Upper lobe of left lung (tissue), 4 donors: ENCODE measurements at regions not wholly inside any gene's neighbourhood (a gene's known extent, or its start where the extent isn't known, plus 50 kb on each side); places are given as distances from the start of the nearest gene placed in this dataset.

ENCODE experiments used
- CTCF ChIP-seq, 6 experiments: fragments of 450-650 bp in 4 of 6; fragments of 200-600 bp in 2 of 6; sonication (generic) in 2 of 6; IDR thresholded peaks; one replicate each; pipeline ENCODE4 v1.5.1; 2016 to 2019; ENCODE audit warnings: antibody characterized with exemption in 6 of 6
- EP300 ChIP-seq, 4 donors: sonication (generic); formaldehyde crosslinking; IDR thresholded peaks; one replicate each; pipeline ENCODE4 v1.5.1; 2017; ENCODE audit warnings: antibody characterized with exemption in 4 of 4, control low read depth in 2 of 4
- POLR2A ChIP-seq, 4 donors: fragments of 450-650 bp; IDR thresholded peaks; one replicate each; pipeline ENCODE4 v1.5.1; 2016 to 2017; ENCODE audit warnings: antibody characterized with exemption in 4 of 4, mild to moderate bottlenecking in 2 of 4

- TF ChIP-seq CTCF (IDR thresholded peaks at IDR 0.05) (no peak), POLR2A (IDR thresholded peaks at IDR 0.05) (no peak), EP300 (IDR thresholded peaks at IDR 0.05) (no peak)
Observed at GRCh38 chr2:147636238-147636882, 208.5 kb upstream of the ACVR2A start.
